ENCODE measurements at regions not wholly inside any gene's neighbourhood (a gene's known extent, or its start where the extent isn't known, plus 50 kb on each side); places are given as distances from the start of the nearest gene placed in this dataset.

DNA sequence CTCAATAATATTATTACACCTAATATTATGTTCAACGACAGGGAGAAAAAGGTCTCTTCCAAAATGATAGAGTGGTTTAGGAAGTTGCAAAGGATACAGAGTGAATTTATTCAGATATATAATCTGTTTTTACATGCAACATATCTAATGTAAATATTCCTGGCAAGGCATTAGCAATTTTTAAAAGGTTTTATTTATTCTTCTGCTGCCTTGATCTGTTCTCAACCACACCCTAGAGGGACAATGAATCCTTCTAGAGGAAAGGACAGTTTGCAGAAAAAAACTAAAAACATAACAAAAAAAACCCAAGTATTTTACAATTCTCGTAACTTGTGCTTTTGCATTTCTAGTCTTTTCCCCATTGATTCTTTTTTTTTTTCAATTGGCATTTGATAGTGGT lies 459.6 kb downstream of the KLF12 start:
- Histone ChIP-seq H3K36me3 (replicated peaks in 1 of 2; ENCODE audit: insufficient read depth in 1 of 2, low read depth in 2 of 2) (no peaks in the 10 kb centered on the region), H3K27ac (no peak overlapping the region), H3K9me3 (no peaks in the 10 kb centered on the region), H3K27me3 (no peaks in the 10 kb centered on the region), H3K4me3 (no peak overlapping the region), H3K4me1 (peaks cover 19% of the 10 kb centered on the region)
- 80 to 81% methylated on average over 2 of the region's 2 CpGs for WGBS, 2 donors
- no peak for TF ChIP-seq POLR2A (IDR thresholded peaks at IDR 0.05)
- TF ChIP-seq, protein P1, sequence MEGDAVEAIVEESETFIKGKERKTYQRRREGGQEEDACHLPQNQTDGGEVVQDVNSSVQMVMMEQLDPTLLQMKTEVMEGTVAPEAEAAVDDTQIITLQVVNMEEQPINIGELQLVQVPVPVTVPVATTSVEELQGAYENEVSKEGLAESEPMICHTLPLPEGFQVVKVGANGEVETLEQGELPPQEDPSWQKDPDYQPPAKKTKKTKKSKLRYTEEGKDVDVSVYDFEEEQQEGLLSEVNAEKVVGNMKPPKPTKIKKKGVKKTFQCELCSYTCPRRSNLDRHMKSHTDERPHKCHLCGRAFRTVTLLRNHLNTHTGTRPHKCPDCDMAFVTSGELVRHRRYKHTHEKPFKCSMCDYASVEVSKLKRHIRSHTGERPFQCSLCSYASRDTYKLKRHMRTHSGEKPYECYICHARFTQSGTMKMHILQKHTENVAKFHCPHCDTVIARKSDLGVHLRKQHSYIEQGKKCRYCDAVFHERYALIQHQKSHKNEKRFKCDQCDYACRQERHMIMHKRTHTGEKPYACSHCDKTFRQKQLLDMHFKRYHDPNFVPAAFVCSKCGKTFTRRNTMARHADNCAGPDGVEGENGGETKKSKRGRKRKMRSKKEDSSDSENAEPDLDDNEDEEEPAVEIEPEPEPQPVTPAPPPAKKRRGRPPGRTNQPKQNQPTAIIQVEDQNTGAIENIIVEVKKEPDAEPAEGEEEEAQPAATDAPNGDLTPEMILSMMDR (IDR thresholded peaks at IDR 0.05), result no peak
- intact Hi-C loops (cut with DNase I), result no loop called here
- no peak for ATAC-seq
- no peak for DNase-seq

DNA sequence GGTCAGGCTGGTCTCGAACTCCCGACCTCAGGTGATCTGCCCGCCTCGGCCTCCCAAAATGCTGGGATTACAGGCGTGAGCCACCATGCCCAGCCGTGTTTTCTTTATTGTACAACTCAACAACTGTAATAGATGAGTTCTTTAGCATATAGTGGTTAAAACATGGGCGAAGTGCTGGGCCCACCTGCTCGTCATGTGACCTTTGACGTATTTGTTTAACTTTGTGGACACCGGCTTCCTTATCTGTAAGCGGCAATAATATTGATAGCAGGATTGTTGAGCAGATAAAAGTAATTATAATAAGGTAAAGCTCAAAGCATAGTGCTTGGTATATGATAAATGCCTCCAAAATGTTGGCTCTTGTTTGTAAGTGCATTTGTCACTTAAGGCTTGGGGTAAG lies 460.3 kb downstream of the KLF12 start:
- Histone ChIP-seq H3K4me1 (peaks cover 19% of the 10 kb centered on the region), H3K27me3 (no peaks in the 10 kb centered on the region), H3K9me3 (no peaks in the 10 kb centered on the region), H3K27ac (no peak overlapping the region), H3K36me3 (replicated peaks in 1 of 2; ENCODE audit: insufficient read depth in 1 of 2, low read depth in 2 of 2) (no peaks in the 10 kb centered on the region), H3K4me3 (no peak overlapping the region)
- intact Hi-C loops (cut with DNase I), result no loop called here
- WGBS, 2 donors, result 73 to 78% methylated on average over 11 of the region's 11 CpGs
- DNase-seq (no peak), ATAC-seq (no peak)
- TF ChIP-seq POLR2A (IDR thresholded peaks at IDR 0.05), result no peak
- TF ChIP-seq, protein P1 (IDR thresholded peaks at IDR 0.05), result no peak

GRCh38 chr13:73672492-73672891 lies 461.7 kb downstream of the KLF12 start:
- intact Hi-C loops (cut with DNase I), result no loop called here
- peaks cover 24% of the 10 kb centered on the region for H3K4me1 ChIP-seq
- no peaks in the 10 kb centered on the region for H3K27me3 ChIP-seq
- H3K9me3 ChIP-seq, result no peaks in the 10 kb centered on the region
- peak in 1 of 4 donors; percentile 36 for DNase-seq
- WGBS, 2 donors, result 5 to 17% methylated on average over 3 of the region's 3 CpGs
- H3K27ac ChIP-seq, result peak overlapping the region; percentile 36 to 63 (median 46)
- ATAC-seq, result peak; percentile 90
- TF ChIP-seq, protein P1 (IDR thresholded peaks at IDR 0.05), result peak in 2 of 7 experiments; percentile 9 to 12
- TF ChIP-seq POLR2A (IDR thresholded peaks at IDR 0.05), result no peak
- H3K4me3 ChIP-seq, result no peak overlapping the region
- no peaks in the 10 kb centered on the region for H3K36me3 ChIP-seq (replicated peaks in 1 of 2; ENCODE audit: insufficient read depth in 1 of 2, low read depth in 2 of 2)

GRCh38 chr13:73671732-73672131 lies 462.5 kb downstream of the KLF12 start:
- H3K9me3 ChIP-seq, result no peaks in the 10 kb centered on the region
- no peak for DNase-seq
- H3K4me1 ChIP-seq, result peaks cover 24% of the 10 kb centered on the region
- no peaks in the 10 kb centered on the region for H3K27me3 ChIP-seq
- 95 to 97% methylated on average over 5 of the region's 5 CpGs for WGBS, 2 donors
- peak overlapping the region in 1 of 4 donors; percentile 63 for H3K27ac ChIP-seq
- intact Hi-C loops (cut with DNase I), result no loop called here
- no peak for ATAC-seq
- no peaks in the 10 kb centered on the region for H3K36me3 ChIP-seq (replicated peaks in 1 of 2; ENCODE audit: insufficient read depth in 1 of 2, low read depth in 2 of 2)
- no peak for TF ChIP-seq POLR2A (IDR thresholded peaks at IDR 0.05)
- TF ChIP-seq, protein P1 (IDR thresholded peaks at IDR 0.05), result no peak
- no peak overlapping the region for H3K4me3 ChIP-seq

GRCh38 chr13:73671011-73671410 lies 463.2 kb downstream of the KLF12 start:
- Histone ChIP-seq H3K4me1 (peaks cover 24% of the 10 kb centered on the region), H3K27ac (no peak overlapping the region), H3K27me3 (no peaks in the 10 kb centered on the region), H3K36me3 (replicated peaks in 1 of 2; ENCODE audit: insufficient read depth in 1 of 2, low read depth in 2 of 2) (no peaks in the 10 kb centered on the region), H3K9me3 (no peaks in the 10 kb centered on the region), H3K4me3 (no peak overlapping the region)
- ATAC-seq (no peak), DNase-seq (no peak)
- WGBS, 2 donors, result 80 to 92% methylated on average over 2 of the region's 2 CpGs
- intact Hi-C loops (cut with DNase I), result no loop called here
- TF ChIP-seq, protein P1 (IDR thresholded peaks at IDR 0.05), result no peak
- no peak for TF ChIP-seq POLR2A (IDR thresholded peaks at IDR 0.05)

Measured in body of pancreas (tissue), 4 donors.